CD14-positive monocyte (primary cell): ENCODE measurements at regions not wholly inside any gene's neighbourhood (a gene's known extent, or its start where the extent isn't known, plus 50 kb on each side); places are given as distances from the start of the nearest gene placed in this dataset.

ENCODE experiments used
- DNase-seq, 3 donors: peaks; one replicate each; pipeline ENCODE4 v3.0.0-alpha.2; 2011 to 2022
- H2AFZ ChIP-seq: 2 replicates; pipeline ENCODE4 v1.6.0; 2012; ENCODE audit warnings: mild to moderate bottlenecking, low read depth, low read length, inconsistent platforms; ENCODE audit not compliant: insufficient read depth, poor library complexity, severe bottlenecking
- H3K27ac ChIP-seq, 2 donors: 1 replicate in 1 of 2; 2 replicates in 1 of 2; pipeline ENCODE4 v1.5.1; 2012 to 2013; ENCODE audit warnings: low read length in 2 of 2, control low read depth in 1 of 2, inconsistent platforms in 1 of 2, low read depth in 1 of 2, mild to moderate bottlenecking in 1 of 2
- H3K27me3 ChIP-seq, 2 donors: one replicate each; pipeline versions ENCODE4 v1.6.0 to v1.6.1; 2011 to 2013; ENCODE audit warnings: low read length in 2 of 2; ENCODE audit not compliant: control insufficient read depth in 2 of 2, insufficient read depth in 2 of 2
- H3K36me3 ChIP-seq, 2 donors: replicated peaks in 1 of 2; 1 replicate in 1 of 2; 2 replicates in 1 of 2; pipeline versions ENCODE4 v1.5.1 to v1.6.1; 2012 to 2013; ENCODE audit warnings: low read length in 2 of 2, control low read depth in 1 of 2, inconsistent platforms in 1 of 2, mild to moderate bottlenecking in 1 of 2; ENCODE audit not compliant: insufficient read depth in 2 of 2, control insufficient read depth in 1 of 2
- H3K4me1 ChIP-seq, 2 donors: 1 replicate in 1 of 2; 2 replicates in 1 of 2; pipeline versions ENCODE4 v1.5.1 to v1.6.1; 2012 to 2013; ENCODE audit warnings: low read length in 2 of 2, control low read depth in 1 of 2, inconsistent platforms in 1 of 2, mild to moderate bottlenecking in 1 of 2, moderate library complexity in 1 of 2; ENCODE audit not compliant: insufficient read depth in 2 of 2, control insufficient read depth in 1 of 2
- H3K4me2 ChIP-seq: replicated peaks from 2 replicates; pipeline ENCODE3; 2012; ENCODE audit warnings: low read length, moderate library complexity, mild to moderate bottlenecking; ENCODE audit not compliant: poor library complexity, severe bottlenecking; ENCODE audit errors: extremely low read depth
- H3K4me3 ChIP-seq, 3 experiments: fragments of 200-600 bp in 1 of 3; sonication (generic) in 1 of 3; replicated peaks in 1 of 3; 1 replicate in 2 of 3; 2 replicates in 1 of 3; pipeline ENCODE4 v1.5.1; 2011 to 2013; ENCODE audit warnings: low read length in 3 of 3, mild to moderate bottlenecking in 3 of 3, control low read depth in 2 of 3, low read depth in 2 of 3, inconsistent platforms in 1 of 3, moderate library complexity in 1 of 3
- H3K79me2 ChIP-seq: 2 replicates; pipeline ENCODE4 v1.6.0; 2012; ENCODE audit warnings: mild to moderate bottlenecking, control low read depth, inconsistent platforms, low read length, moderate library complexity; ENCODE audit not compliant: insufficient read depth
- H3K9ac ChIP-seq: 2 replicates; pipeline ENCODE4 v1.6.0; 2017; ENCODE audit warnings: low read length, mild to moderate bottlenecking; ENCODE audit not compliant: insufficient read depth, poor library complexity, severe bottlenecking
- H3K9me3 ChIP-seq, 2 donors: replicated peaks in 1 of 2; 1 replicate in 1 of 2; 2 replicates in 1 of 2; pipeline versions ENCODE4 v1.5.1 to v1.6.1; 2012 to 2013; ENCODE audit warnings: low read length in 2 of 2, control low read depth in 1 of 2; ENCODE audit not compliant: control insufficient read depth in 1 of 2, insufficient read depth in 1 of 2
- H4K20me1 ChIP-seq: 2 replicates; pipeline ENCODE4 v1.6.0; 2012; ENCODE audit warnings: mild to moderate bottlenecking, low read length, control low read depth, moderate library complexity; ENCODE audit not compliant: insufficient read depth
- H3K27ac Mint-ChIP-seq, 7 donors: one replicate each; pipeline ENCODE4 v1.8.0; 2020; ENCODE audit warnings: mild to moderate bottlenecking in 7 of 7, mixed read lengths in 7 of 7, moderate library complexity in 6 of 7, inconsistent platforms in 2 of 7
- H3K27me3 Mint-ChIP-seq, 3 donors: one replicate each; pipeline ENCODE4 v1.8.0; 2021 to 2022; ENCODE audit warnings: low read depth in 3 of 3, mild to moderate bottlenecking in 3 of 3, mixed read lengths in 3 of 3, moderate library complexity in 3 of 3, inconsistent platforms in 1 of 3
- H3K36me3 Mint-ChIP-seq, 2 donors: one replicate each; pipeline ENCODE4 v1.8.0; 2020; ENCODE audit warnings: mixed read lengths in 2 of 2, inconsistent platforms in 1 of 2, mild to moderate bottlenecking in 1 of 2
- H3K4me1 Mint-ChIP-seq: one replicate; pipeline ENCODE4 v1.8.0; 2020; ENCODE audit warnings: mild to moderate bottlenecking, mixed read lengths
- H3K4me3 Mint-ChIP-seq, 2 donors: one replicate each; pipeline ENCODE4 v1.8.0; 2020; ENCODE audit warnings: mild to moderate bottlenecking in 2 of 2, mixed read lengths in 2 of 2, moderate library complexity in 1 of 2
- H3K9me3 Mint-ChIP-seq, 7 donors: one replicate each; pipeline ENCODE4 v1.8.0; 2020 to 2022; ENCODE audit warnings: mixed read lengths in 7 of 7, mild to moderate bottlenecking in 6 of 7, moderate library complexity in 6 of 7, inconsistent platforms in 2 of 7
- WGBS: methylation state at CpG from one replicate; pipeline ENCODE4 v1.1.5; 2013; ENCODE audit warnings: missing lambda C conversion rate; ENCODE audit not compliant: insufficient coverage; 5-methylcytosine and 5-hydroxymethylcytosine counted together
- intact Hi-C, 2 donors: fragments of 100-400 bp; cut with micrococcal nuclease; formaldehyde crosslinking; loops; one replicate each; pipeline versions ENCODE4 v1.15.0 to v1.15.1; 2023
- TF ChIP-seq, protein P1 (sequence below): fragments of 200-600 bp; IDR thresholded peaks from one replicate; pipeline ENCODE4 v1.8.0; 2022; ENCODE audit warnings: antibody characterized with exemption, mild to moderate bottlenecking

DNA sequence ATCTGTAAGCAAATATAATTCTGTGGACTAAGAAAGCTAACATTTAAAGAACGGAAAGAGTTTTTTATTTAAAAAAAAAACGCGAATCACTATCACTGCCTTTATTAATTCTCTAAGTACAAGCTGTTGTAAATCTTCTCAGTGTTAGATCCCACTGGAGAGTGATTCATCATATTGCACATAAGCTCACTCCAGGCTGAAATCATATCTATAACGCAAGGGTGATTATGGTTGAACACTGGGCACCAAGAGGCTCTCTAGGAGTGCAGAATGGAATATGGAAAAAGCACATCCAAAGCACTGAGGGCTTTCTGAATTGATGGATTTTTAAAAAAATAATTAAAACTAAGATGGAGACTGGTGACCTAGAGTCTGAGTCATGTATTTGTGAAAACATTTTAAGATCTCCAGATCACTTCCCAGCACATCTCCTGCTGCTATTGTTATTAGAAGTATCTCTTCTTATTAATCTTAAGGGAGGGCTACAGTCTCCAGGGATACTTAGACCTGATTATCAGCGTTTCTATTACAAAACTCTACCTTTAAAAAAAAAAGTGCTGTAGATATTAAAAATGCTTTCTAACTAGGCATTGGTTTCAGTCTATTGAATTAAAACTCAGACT is 1106.8 kb downstream of the AACS start:
- no peak overlapping the region for H3K4me3 ChIP-seq
- H3K79me2 ChIP-seq = no peaks in the 10 kb centered on the region
- Mint-ChIP-seq H3K9me3 (peaks cover 0 to 5% (median 0%) of the 10 kb centered on the region in 7 donors), H3K36me3 (no peaks in the 10 kb centered on the region), H3K27ac (no peak overlapping the region), H3K4me3 (no peak overlapping the region), H3K27me3 (peaks cover 0 to 4% (median 0%) of the 10 kb centered on the region in 3 donors), H3K4me1 (no peaks in the 10 kb centered on the region)
- H3K9ac ChIP-seq = no peak overlapping the region
- TF ChIP-seq, protein P1, sequence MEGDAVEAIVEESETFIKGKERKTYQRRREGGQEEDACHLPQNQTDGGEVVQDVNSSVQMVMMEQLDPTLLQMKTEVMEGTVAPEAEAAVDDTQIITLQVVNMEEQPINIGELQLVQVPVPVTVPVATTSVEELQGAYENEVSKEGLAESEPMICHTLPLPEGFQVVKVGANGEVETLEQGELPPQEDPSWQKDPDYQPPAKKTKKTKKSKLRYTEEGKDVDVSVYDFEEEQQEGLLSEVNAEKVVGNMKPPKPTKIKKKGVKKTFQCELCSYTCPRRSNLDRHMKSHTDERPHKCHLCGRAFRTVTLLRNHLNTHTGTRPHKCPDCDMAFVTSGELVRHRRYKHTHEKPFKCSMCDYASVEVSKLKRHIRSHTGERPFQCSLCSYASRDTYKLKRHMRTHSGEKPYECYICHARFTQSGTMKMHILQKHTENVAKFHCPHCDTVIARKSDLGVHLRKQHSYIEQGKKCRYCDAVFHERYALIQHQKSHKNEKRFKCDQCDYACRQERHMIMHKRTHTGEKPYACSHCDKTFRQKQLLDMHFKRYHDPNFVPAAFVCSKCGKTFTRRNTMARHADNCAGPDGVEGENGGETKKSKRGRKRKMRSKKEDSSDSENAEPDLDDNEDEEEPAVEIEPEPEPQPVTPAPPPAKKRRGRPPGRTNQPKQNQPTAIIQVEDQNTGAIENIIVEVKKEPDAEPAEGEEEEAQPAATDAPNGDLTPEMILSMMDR = no peak
- peaks cover 0 to 3% of the 10 kb centered on the region in 2 donors for H3K9me3 ChIP-seq
- no peak overlapping the region for H3K27ac ChIP-seq
- no peak overlapping the region for H3K4me2 ChIP-seq
- no peaks in the 10 kb centered on the region for H3K36me3 ChIP-seq
- no CpG with 5 or more reads among the region's 5 CpGs for WGBS
- DNase-seq = no peak
- H3K27me3 ChIP-seq = no peaks in the 10 kb centered on the region
- no peaks in the 10 kb centered on the region for H3K4me1 ChIP-seq
- no peak overlapping the region for H2AFZ ChIP-seq
- H4K20me1 ChIP-seq = no peaks in the 10 kb centered on the region
- intact Hi-C loops = no loop called here

DNA sequence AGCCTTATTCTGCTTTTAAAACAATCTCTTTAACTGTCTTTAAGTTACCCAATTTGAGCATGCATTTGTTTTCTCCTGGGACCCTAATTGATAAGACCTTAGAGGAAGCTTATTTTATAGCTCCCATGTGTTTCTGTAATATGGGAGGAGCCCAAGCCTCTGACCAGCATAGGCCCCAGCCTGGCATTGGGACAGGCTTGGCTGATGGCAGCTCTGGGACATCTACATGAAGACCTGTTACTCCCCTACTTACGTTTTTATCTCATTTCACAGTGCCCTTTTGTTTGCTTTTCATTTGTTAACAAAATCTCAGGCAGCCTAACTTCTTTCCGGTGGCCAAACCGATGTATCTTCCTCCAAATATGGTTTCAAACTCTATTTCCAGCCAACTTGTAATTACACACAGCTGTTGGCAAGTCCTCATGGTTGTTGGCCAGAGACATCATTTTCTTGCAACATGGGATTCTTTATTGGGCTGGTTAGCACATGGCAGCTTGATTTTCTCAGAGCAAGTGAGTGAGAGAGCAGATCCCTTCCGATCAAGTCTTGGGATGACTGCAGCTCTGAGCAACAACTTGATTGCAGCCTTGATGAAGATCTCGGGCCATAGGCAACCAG is 1117.5 kb downstream of the AACS start:
- H3K9me3 Mint-ChIP-seq = peaks cover 6 to 14% (median 10%) of the 10 kb centered on the region in 7 donors
- DNase-seq = no peak
- peaks cover 9 to 20% of the 10 kb centered on the region in 2 donors for H3K9me3 ChIP-seq
- no peak overlapping the region for H3K4me3 ChIP-seq
- no peaks in the 10 kb centered on the region for H3K27me3 ChIP-seq
- no peaks in the 10 kb centered on the region for H3K36me3 ChIP-seq
- H3K9ac ChIP-seq = no peak overlapping the region
- H3K4me3 Mint-ChIP-seq = no peak overlapping the region
- H2AFZ ChIP-seq = no peak overlapping the region
- 92% methylated on average over 3 of the region's 5 CpGs for WGBS
- no peaks in the 10 kb centered on the region for H3K36me3 Mint-ChIP-seq
- H3K79me2 ChIP-seq = no peaks in the 10 kb centered on the region
- H3K27ac ChIP-seq = no peak overlapping the region
- H3K4me1 ChIP-seq = no peaks in the 10 kb centered on the region
- no peak overlapping the region for H3K4me2 ChIP-seq
- intact Hi-C loops = no loop called here
- TF ChIP-seq, protein P1 = no peak
- H4K20me1 ChIP-seq = no peaks in the 10 kb centered on the region
- no peaks in the 10 kb centered on the region for H3K4me1 Mint-ChIP-seq
- H3K27me3 Mint-ChIP-seq = no peaks in the 10 kb centered on the region
- H3K27ac Mint-ChIP-seq = no peak overlapping the region
